Activated naive CD4-positive, alpha-beta T cell treated with anti-CD3 and anti-CD28 coated beads, Interleukin-2, amount 10 ng/mL, durations not matched to agents 7 days and 5 days (primary cell): ENCODE measurements at regions not wholly inside any gene's neighbourhood (a gene's known extent, or its start where the extent isn't known, plus 50 kb on each side); places are given as distances from the start of the nearest gene placed in this dataset.

Experiments
- CTCF ChIA-PET: fragments of 350-600 bp; sonication (Branson Sonifier 250); formaldehyde crosslinking; loops from one replicate; lab custom pipeline; 2021; ENCODE audit warnings: antibody characterized with exemption; lab: Charles Lee
- DNase-seq: peaks from one replicate; pipeline ENCODE4 v3.0.0-alpha.2; 2020
- H3K27ac Mint-ChIP-seq: one replicate; pipeline ENCODE4 v1.8.0; 2021; ENCODE audit warnings: mild to moderate bottlenecking, moderate library complexity, mixed read lengths
- H3K27me3 Mint-ChIP-seq: one replicate; pipeline ENCODE4 v1.8.0; 2021; ENCODE audit warnings: mild to moderate bottlenecking, mixed read lengths
- H3K36me3 Mint-ChIP-seq: one replicate; pipeline ENCODE4 v1.8.0; 2021; ENCODE audit warnings: mixed read lengths
- H3K4me1 Mint-ChIP-seq: one replicate; pipeline ENCODE4 v1.8.0; 2021; ENCODE audit warnings: mixed read lengths
- H3K4me3 Mint-ChIP-seq: one replicate; pipeline ENCODE4 v1.8.0; 2021; ENCODE audit warnings: mild to moderate bottlenecking, moderate library complexity, mixed read lengths
- H3K9me3 Mint-ChIP-seq: one replicate; pipeline ENCODE4 v1.8.0; 2021; ENCODE audit warnings: mixed read lengths

DNA sequence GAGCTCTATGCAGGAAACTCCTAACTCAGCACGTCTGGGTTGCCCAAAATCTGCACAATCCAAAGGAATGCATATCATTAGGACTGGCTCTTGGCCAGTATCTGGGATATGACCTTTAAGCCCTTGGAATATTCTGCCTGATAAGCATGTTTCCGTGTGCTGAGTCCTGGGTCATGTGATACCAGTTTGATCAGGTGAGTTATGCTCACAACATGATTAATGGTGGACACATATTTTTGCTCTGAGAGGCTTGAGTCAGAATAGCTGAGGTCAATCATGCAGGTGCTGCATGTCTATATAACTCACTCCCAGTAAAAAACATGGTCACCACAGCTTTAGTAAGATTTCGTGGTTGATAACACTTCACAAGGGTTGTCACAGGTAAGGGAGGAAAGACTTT, 408.8 kb downstream of the YTHDC2 start:
- Mint-ChIP-seq H3K4me3 (no peak overlapping the region), H3K4me1 (no peaks in the 10 kb centered on the region), H3K27me3 (no peaks in the 10 kb centered on the region), H3K27ac (no peak overlapping the region), H3K36me3 (no peaks in the 10 kb centered on the region), H3K9me3 (peaks cover 4% of the 10 kb centered on the region)
- DNase-seq, result no peak
- CTCF ChIA-PET, result no interaction called here

DNA sequence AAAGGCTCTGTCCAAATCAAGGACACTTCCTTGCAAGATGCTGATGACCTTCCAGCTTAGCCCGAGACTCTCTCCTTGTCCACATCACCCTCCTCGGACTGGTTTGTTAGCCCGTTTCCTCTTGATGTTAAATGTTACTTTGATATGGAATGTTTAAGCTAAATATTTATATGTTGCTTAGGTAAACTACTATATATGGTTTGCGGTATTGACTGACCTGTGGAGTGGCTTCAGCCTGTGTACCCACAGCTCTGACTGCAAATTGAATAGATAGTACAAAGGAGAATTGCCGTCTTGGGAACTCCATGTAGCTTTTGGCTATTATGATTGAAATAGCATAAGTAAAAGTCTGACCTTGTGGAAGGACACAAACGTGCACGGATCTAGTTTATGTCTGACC, 422.0 kb downstream of the YTHDC2 start:
- Mint-ChIP-seq H3K4me1 (no peaks in the 10 kb centered on the region), H3K27ac (no peak overlapping the region), H3K4me3 (no peak overlapping the region), H3K9me3 (no peaks in the 10 kb centered on the region), H3K27me3 (no peaks in the 10 kb centered on the region), H3K36me3 (no peaks in the 10 kb centered on the region)
- no peak for DNase-seq
- CTCF ChIA-PET, result no interaction called here

DNA sequence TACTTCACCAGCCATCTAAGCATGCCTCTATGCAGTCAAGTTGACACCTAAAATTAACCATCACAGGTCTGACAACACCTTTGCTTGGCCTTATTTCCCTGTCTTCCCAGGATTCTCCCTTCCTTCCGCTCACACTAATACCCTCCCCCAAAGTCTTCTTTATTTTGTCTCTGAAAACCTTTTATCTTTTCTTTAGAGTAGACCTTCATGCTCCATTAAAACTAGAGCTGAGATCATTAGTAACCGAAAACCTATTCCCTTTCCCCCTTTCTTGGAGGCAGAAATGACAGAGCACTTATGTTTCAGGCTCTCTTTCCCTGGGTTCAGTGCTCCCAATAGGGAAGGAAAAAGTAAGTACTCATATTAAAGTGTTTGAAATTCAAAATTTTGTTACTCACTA, 423.8 kb downstream of the YTHDC2 start:
- H3K27ac Mint-ChIP-seq, result no peak overlapping the region

DNA sequence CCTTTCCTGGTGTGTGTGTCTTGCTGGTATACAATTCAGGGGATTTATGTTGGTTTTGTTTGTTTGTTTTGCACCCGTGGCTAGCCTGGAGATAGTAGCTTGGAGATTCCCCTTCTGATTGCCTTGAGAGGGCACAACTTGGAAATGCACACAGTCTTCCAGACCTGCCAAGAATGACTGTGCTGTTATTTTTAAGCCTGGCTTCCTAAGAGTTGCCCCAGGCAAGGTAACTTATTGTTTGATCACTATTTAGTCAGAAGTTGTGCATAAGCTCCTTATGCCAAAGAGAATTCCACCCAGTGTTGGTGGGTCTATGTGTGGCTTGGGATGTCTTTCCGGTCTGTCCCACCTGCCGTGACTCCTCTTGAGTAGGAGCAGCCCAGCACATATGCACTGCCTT, 421.9 kb upstream of the KCNN2 start:
- Mint-ChIP-seq H3K4me1 (no peaks in the 10 kb centered on the region), H3K9me3 (peaks cover 2% of the 10 kb centered on the region), H3K4me3 (no peak overlapping the region), H3K36me3 (no peaks in the 10 kb centered on the region), H3K27ac (no peak overlapping the region), H3K27me3 (no peaks in the 10 kb centered on the region)
- no peak for DNase-seq
- CTCF ChIA-PET, result no interaction called here

More for the DNA sequence above, 423.8 kb downstream of the YTHDC2 start:
- no peak for DNase-seq
- Mint-ChIP-seq H3K4me3 (no peak overlapping the region), H3K4me1 (no peaks in the 10 kb centered on the region), H3K9me3 (peaks cover 2% of the 10 kb centered on the region), H3K36me3 (no peaks in the 10 kb centered on the region), H3K27me3 (no peaks in the 10 kb centered on the region)
- CTCF ChIA-PET, result no interaction called here

DNA sequence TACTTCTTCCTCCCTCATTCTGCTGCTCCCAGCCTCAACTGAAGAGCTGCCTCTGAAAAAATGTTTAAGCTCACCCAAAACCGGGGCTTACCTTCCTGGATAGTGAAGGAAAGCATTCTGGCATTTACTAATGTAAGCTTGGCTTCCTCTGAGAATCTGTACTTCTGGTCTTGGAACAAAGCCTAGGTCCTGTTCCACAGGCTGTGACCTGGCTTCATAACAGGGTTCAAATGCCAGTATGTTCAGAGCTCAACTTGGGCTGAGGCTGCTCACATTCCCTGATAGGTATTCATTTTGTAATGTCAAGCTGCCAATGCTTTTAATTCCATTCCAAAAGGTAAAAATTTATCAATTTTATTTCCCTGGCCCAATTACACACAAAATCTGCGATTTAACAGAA, 411.7 kb upstream of the KCNN2 start:
- H3K4me3 Mint-ChIP-seq, result no peak overlapping the region
- no peaks in the 10 kb centered on the region for H3K27me3 Mint-ChIP-seq
- no peak overlapping the region for H3K27ac Mint-ChIP-seq
- CTCF ChIA-PET, result no interaction called here
- H3K36me3 Mint-ChIP-seq, result no peaks in the 10 kb centered on the region
- H3K9me3 Mint-ChIP-seq, result peaks cover 7% of the 10 kb centered on the region
- no peak for DNase-seq
- no peaks in the 10 kb centered on the region for H3K4me1 Mint-ChIP-seq

DNA sequence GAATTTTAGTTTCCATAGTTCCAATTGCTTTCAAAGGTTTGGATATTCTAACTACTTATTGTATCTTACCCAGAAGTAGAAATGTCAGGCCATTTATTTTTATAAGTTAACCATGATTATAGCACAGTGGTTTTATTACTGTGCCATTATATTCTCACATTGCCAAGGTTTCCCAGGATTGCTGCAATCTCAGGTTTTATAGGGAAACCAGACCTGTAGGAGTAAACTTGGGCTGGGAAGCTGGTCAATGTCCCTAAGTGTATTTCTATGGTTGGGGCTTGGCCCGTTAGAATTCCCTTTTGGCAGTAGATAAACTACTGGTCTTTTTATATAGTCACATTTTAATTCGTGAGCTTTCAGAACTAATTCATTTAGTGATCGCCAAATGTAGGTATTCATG, 396.6 kb upstream of the KCNN2 start:
- CTCF ChIA-PET, result no interaction called here
- DNase-seq, result no peak
- Mint-ChIP-seq H3K36me3 (no peaks in the 10 kb centered on the region), H3K9me3 (no peaks in the 10 kb centered on the region), H3K4me3 (no peak overlapping the region), H3K4me1 (no peaks in the 10 kb centered on the region), H3K27me3 (no peaks in the 10 kb centered on the region), H3K27ac (no peak overlapping the region)

DNA sequence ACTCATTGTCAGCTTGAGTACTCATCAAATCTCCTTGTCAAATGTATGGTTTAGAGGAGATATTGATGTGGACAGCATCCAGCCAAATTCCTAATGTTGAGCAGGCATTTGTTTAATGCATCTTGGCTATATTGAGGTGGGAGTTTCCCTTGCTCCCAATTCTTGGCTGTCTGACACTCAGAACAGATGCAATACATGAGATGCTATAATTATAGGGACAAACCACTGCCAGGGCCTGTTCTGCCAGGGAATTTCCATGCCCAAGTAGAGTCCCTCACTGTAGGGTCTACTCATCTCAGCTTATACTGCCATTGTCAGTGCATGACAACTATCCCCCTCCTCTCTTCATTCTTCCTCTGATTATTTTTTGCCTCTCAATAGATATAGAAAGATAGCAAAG, 392.0 kb upstream of the KCNN2 start:
- Mint-ChIP-seq H3K4me3 (no peak overlapping the region), H3K9me3 (no peaks in the 10 kb centered on the region), H3K4me1 (no peaks in the 10 kb centered on the region), H3K27me3 (no peaks in the 10 kb centered on the region), H3K36me3 (no peaks in the 10 kb centered on the region), H3K27ac (no peak overlapping the region)
- CTCF ChIA-PET, result no interaction called here
- DNase-seq, result no peak

DNA sequence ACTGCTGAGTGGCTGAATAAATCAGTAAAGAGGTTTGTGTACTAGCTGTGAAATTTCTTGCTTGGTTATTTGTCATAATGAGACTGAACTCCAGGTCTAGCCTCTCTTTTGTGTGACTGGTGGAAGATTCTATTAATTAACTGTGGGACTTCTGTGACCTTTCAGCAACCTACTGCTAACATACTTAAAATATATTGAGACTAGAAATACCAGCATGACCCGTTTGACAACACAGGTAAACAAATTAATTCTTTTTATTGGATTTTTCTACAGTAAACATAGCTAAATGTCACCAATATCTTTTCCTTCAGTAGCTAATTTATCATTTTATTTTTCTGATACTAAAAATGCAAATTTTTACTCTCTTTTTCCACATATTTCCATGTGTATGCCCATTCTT, 390.4 kb upstream of the KCNN2 start:
- no peak for DNase-seq
- H3K4me3 Mint-ChIP-seq, result no peak overlapping the region
- H3K4me1 Mint-ChIP-seq, result no peaks in the 10 kb centered on the region
- H3K36me3 Mint-ChIP-seq, result no peaks in the 10 kb centered on the region
- H3K27ac Mint-ChIP-seq, result no peak overlapping the region
- CTCF ChIA-PET, result no interaction called here
- H3K27me3 Mint-ChIP-seq, result no peaks in the 10 kb centered on the region
- no peaks in the 10 kb centered on the region for H3K9me3 Mint-ChIP-seq

DNA sequence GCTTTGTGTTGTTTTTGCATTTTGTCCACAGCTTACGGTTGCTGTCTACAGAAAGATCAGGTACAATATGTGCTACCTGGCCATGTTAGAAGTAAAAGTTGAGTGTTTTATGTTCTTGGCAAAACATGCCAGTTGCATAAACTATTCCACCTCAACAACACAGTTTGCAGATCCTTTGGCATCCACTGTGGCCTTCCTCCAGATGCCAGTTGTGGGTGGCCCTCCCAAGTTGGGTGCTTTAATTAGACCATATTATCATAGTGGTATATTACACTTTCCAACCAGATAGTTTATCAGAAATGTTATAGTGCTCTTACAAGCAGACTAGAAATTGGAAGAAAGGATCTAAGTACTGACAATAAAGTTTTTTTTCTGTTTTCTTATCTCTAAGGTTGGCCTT, 386.9 kb upstream of the KCNN2 start:
- CTCF ChIA-PET, result no interaction called here
- H3K27ac Mint-ChIP-seq, result no peak overlapping the region

DNA sequence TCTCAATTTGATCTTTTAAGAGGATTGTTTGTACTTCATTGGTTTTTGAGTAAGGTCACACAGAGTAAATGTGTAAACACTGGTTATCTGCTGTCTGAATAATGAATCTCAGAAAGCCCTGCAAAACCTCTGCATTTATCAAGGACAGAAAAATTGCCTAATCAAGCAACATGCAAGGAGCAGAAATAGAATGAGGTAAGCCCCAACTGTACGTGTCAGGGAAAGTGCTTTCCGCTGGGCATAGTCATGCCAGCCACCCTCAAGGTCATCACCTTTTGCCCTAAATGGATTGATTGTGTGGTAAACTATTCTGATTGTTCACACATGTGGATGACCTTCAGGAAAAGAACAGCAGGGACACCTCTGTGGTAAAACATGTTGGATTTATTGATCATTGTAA, 376.9 kb upstream of the KCNN2 start:
- CTCF ChIA-PET, result no interaction called here
- Mint-ChIP-seq H3K27ac (no peak overlapping the region), H3K27me3 (no peaks in the 10 kb centered on the region), H3K9me3 (peaks cover 4% of the 10 kb centered on the region), H3K4me3 (no peak overlapping the region), H3K36me3 (no peaks in the 10 kb centered on the region), H3K4me1 (no peaks in the 10 kb centered on the region)
- DNase-seq, result no peak

More for the DNA sequence above, 386.9 kb upstream of the KCNN2 start:
- Mint-ChIP-seq H3K4me1 (no peaks in the 10 kb centered on the region), H3K4me3 (no peak overlapping the region), H3K27me3 (no peaks in the 10 kb centered on the region), H3K9me3 (no peaks in the 10 kb centered on the region), H3K36me3 (no peaks in the 10 kb centered on the region)
- no peak for DNase-seq

DNA sequence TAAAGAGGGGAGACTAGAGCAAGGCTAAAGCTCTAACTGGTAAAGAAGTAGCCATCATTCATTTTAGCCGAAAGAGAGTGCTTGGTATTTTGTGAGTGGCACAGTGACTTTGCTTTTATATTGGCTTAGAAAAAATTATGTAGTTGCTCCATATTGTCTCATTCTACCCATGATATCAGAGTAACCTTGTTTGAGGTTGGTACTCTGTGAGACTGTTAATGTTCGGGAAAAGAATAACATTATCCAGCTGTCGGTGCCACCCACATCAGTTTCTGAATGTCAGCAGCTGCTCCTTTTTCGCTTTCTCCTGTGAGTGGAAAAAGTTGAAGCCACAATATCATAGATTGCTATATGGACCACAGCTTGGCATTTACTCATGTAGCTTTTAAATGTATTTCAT, 376.4 kb upstream of the KCNN2 start:
- Mint-ChIP-seq H3K4me1 (no peaks in the 10 kb centered on the region), H3K27ac (no peak overlapping the region), H3K36me3 (no peaks in the 10 kb centered on the region), H3K27me3 (no peaks in the 10 kb centered on the region), H3K9me3 (peaks cover 4% of the 10 kb centered on the region), H3K4me3 (no peak overlapping the region)
- CTCF ChIA-PET, result no interaction called here
- no peak for DNase-seq

DNA sequence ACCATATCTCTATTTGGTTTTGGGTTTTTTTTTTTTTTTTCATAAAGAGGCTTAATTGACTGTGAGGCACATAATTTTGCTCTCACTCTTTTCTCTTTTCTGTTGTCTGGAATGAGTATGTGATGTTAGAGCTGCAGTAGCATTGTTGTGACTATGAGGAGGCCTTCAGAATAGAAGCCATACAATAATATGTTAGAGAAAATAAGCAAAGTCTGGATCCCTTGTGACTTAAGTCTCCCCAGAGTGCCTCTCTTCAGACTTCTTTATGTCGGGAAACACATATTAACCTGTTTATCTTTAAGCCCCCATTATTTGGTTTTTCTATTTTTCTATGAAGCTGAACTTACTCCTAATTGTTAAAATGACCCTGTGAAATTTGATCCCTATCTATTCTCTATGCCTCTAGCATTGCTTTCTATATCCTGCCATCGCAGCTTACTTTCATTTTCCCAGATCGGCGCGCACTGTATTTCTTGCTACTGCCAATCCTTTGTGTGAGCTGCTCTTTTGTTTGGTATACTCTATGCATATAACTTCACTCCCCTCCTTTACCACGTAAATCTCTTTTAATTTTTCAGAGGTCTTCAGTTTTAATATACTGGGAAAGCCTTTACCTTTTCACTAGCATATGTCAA, 372.5 kb upstream of the KCNN2 start:
- no peak for DNase-seq
- H3K9me3 Mint-ChIP-seq, result peaks cover 3% of the 10 kb centered on the region
- CTCF ChIA-PET, result interaction anchor here (0.6 kb wide), 1 partner anchor 1087 kb away, joined by 3 read pairs; no protein-coding TSS in a partner anchor
- no peaks in the 10 kb centered on the region for H3K36me3 Mint-ChIP-seq
- no peak overlapping the region for H3K27ac Mint-ChIP-seq
- no peaks in the 10 kb centered on the region for H3K27me3 Mint-ChIP-seq
- no peaks in the 10 kb centered on the region for H3K4me1 Mint-ChIP-seq
- H3K4me3 Mint-ChIP-seq, result no peak overlapping the region

DNA sequence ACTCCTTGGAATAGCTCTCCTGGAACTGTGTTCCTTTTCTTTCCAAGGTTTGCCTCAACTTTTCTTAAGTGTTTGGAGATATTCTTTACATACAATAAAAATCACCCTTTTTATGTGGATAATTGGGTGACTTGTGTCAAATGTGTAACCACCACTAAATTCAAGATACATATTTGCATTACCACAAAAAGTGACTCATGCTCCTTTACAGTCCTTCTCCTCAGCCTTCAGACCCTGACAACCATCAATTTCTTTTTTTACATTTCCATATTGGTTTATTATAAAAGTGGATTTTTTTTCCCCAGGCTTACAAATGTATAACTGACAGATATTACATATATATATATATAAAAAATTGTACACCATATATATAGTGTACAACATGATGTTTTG, 372.0 kb upstream of the KCNN2 start:
- no peak overlapping the region for H3K4me3 Mint-ChIP-seq
- H3K27ac Mint-ChIP-seq, result no peak overlapping the region
- H3K27me3 Mint-ChIP-seq, result no peaks in the 10 kb centered on the region
- peaks cover 3% of the 10 kb centered on the region for H3K9me3 Mint-ChIP-seq
- H3K4me1 Mint-ChIP-seq, result no peaks in the 10 kb centered on the region
- CTCF ChIA-PET, result no interaction called here
- no peak for DNase-seq
- H3K36me3 Mint-ChIP-seq, result no peaks in the 10 kb centered on the region

DNA sequence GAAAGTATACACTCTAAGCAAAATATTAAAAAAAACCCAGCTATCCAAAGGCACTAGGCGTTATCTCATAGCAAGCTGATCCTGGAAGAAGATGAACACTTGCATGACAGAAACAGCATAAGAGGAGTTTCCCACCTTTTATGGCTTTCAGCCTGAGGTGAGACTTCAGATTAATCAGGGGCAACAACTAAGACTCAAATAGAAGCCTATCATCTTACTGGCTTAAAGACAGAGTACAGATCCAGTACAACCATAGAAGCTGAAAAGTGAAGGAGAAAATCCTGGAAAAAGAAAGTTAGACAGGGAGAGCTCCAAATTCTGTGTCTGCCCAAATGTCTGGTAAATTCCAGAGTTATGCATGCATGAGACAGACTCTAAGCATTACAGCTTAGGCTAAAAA, 360.8 kb upstream of the KCNN2 start:
- H3K4me1 Mint-ChIP-seq, result no peaks in the 10 kb centered on the region
- H3K9me3 Mint-ChIP-seq, result no peaks in the 10 kb centered on the region
- CTCF ChIA-PET, result no interaction called here
- H3K27ac Mint-ChIP-seq, result no peak overlapping the region
- H3K36me3 Mint-ChIP-seq, result no peaks in the 10 kb centered on the region
- H3K27me3 Mint-ChIP-seq, result no peaks in the 10 kb centered on the region
- no peak for DNase-seq
- H3K4me3 Mint-ChIP-seq, result no peak overlapping the region

DNA sequence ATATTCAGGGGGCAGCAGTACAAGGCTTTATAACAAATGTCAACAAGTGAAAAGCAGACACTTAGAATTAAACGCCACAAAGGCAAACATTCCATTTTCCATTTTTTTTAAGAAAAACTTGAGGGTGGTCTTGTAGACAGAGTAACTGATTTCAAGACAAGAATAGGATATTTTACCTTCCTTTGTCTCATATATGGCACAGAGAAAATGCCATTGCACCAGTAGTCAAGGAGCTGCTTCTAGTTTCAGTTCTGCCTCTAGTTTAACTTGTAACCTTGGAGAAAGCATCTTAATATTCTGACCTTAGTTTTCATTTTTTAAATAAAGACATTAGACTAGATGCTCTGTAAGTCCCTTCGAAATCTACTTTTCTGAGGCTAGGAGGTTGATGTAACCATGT, 355.3 kb upstream of the KCNN2 start:
- Mint-ChIP-seq H3K4me1 (no peaks in the 10 kb centered on the region), H3K36me3 (no peaks in the 10 kb centered on the region), H3K9me3 (no peaks in the 10 kb centered on the region), H3K27ac (no peak overlapping the region), H3K4me3 (no peak overlapping the region), H3K27me3 (no peaks in the 10 kb centered on the region)
- DNase-seq, result no peak
- CTCF ChIA-PET, result no interaction called here

DNA sequence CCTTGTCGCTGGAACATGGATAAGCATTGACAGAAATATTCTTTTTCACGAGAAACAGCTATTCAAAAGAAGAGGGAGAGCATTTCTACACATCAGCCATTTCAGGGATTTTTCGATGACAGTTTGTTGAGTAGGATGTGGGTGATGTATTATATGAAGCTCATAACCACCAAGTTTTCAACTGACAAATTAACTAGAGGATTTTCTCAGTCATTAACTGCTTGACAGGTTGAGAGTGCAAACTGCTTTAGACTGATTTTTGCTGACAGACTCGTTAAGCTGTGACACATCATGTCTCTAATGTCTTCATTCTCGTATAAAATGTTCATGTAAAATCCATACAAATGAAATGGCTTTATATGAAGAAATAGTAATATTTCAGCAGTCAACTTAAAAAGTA, 354.2 kb upstream of the KCNN2 start:
- no peaks in the 10 kb centered on the region for H3K27me3 Mint-ChIP-seq
- no peaks in the 10 kb centered on the region for H3K9me3 Mint-ChIP-seq
- H3K36me3 Mint-ChIP-seq, result no peaks in the 10 kb centered on the region
- no peak for DNase-seq
- no peaks in the 10 kb centered on the region for H3K4me1 Mint-ChIP-seq
- H3K4me3 Mint-ChIP-seq, result no peak overlapping the region
- CTCF ChIA-PET, result no interaction called here
- H3K27ac Mint-ChIP-seq, result no peak overlapping the region
